ENCODE measurements at regions not wholly inside any gene's neighbourhood (a gene's known extent, or its start where the extent isn't known, plus 50 kb on each side); places are given as distances from the start of the nearest gene placed in this dataset.
"Not testable (repeated sequence)": the region's sequence is repeated elsewhere in the genome, so short reads cannot be mapped to it uniquely, and the experiment has no call there.

DNA sequence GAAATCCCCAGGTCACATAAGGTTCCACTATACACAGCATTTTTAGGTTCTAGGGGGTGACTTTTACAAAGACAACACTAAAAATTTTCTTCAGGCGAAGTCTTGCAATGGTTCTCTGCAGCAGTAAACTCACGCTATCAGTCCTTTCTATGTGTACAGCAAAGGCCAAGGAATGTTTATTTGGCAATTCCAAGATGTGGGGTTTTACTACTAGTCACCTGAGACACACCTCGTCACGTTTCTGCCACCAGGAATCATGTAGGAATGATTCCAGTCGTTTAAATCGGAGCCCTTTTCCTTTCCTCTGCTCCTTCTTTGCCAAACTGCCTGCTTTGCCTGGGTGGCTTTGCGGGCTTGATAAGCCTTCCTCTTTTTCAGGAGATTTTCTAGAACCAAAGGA is 75.9 kb upstream of the ENPEP start:
- DNase-seq (ENCODE audit: low spot score), result no peak
- WGBS, result 90% methylated on average over 7 of the region's 7 CpGs
- no peaks in the 10 kb centered on the region for H3K9me3 ChIP-seq (ENCODE audit: control insufficient read depth in 4 of 4, low read length in 3 of 4)
- H3K27ac ChIP-seq (ENCODE audit: low read depth in 1 of 2, low read length in 2 of 2), result no peak overlapping the region
- H3K36me3 ChIP-seq (ENCODE audit: control insufficient read depth in 4 of 4, insufficient read depth in 3 of 4, low read depth in 1 of 4, low read length in 3 of 4), result no peaks in the 10 kb centered on the region
- TF ChIP-seq, protein P1, sequence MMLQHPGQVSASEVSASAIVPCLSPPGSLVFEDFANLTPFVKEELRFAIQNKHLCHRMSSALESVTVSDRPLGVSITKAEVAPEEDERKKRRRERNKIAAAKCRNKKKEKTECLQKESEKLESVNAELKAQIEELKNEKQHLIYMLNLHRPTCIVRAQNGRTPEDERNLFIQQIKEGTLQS (IDR thresholded peaks at IDR 0.05), result no peak
- TF ChIP-seq EGR1 (IDR thresholded peaks at IDR 0.05; ENCODE audit: low read depth in 2 of 2) (no peak), FOXA2 (IDR thresholded peaks at IDR 0.05) (no peak), RAD21 (IDR thresholded peaks at IDR 0.05) (no peak), HNF4G (IDR thresholded peaks at IDR 0.05) (no peak), SP1 (IDR thresholded peaks at IDR 0.05) (no peak), RXRA (IDR thresholded peaks at IDR 0.05) (no peak), HNF4A (conservative IDR thresholded peaks at IDR 0.05) (no peak), NR2F2 (IDR thresholded peaks at IDR 0.05) (no peak), JUND (IDR thresholded peaks at IDR 0.05) (no peak), TAF1 (conservative IDR thresholded peaks at IDR 0.05) (no peak), FOXA1 (IDR thresholded peaks at IDR 0.05) (no peak), YY1 (IDR thresholded peaks at IDR 0.05) (no peak), GABPA (IDR thresholded peaks at IDR 0.05 in 1 of 2, conservative IDR thresholded peaks at IDR 0.05 in 1 of 2) (no peak)
- TF ChIP-seq, protein P2, sequence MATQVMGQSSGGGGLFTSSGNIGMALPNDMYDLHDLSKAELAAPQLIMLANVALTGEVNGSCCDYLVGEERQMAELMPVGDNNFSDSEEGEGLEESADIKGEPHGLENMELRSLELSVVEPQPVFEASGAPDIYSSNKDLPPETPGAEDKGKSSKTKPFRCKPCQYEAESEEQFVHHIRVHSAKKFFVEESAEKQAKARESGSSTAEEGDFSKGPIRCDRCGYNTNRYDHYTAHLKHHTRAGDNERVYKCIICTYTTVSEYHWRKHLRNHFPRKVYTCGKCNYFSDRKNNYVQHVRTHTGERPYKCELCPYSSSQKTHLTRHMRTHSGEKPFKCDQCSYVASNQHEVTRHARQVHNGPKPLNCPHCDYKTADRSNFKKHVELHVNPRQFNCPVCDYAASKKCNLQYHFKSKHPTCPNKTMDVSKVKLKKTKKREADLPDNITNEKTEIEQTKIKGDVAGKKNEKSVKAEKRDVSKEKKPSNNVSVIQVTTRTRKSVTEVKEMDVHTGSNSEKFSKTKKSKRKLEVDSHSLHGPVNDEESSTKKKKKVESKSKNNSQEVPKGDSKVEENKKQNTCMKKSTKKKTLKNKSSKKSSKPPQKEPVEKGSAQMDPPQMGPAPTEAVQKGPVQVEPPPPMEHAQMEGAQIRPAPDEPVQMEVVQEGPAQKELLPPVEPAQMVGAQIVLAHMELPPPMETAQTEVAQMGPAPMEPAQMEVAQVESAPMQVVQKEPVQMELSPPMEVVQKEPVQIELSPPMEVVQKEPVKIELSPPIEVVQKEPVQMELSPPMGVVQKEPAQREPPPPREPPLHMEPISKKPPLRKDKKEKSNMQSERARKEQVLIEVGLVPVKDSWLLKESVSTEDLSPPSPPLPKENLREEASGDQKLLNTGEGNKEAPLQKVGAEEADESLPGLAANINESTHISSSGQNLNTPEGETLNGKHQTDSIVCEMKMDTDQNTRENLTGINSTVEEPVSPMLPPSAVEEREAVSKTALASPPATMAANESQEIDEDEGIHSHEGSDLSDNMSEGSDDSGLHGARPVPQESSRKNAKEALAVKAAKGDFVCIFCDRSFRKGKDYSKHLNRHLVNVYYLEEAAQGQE (IDR thresholded peaks at IDR 0.05), result no peak
- TF ChIP-seq, protein P3, sequence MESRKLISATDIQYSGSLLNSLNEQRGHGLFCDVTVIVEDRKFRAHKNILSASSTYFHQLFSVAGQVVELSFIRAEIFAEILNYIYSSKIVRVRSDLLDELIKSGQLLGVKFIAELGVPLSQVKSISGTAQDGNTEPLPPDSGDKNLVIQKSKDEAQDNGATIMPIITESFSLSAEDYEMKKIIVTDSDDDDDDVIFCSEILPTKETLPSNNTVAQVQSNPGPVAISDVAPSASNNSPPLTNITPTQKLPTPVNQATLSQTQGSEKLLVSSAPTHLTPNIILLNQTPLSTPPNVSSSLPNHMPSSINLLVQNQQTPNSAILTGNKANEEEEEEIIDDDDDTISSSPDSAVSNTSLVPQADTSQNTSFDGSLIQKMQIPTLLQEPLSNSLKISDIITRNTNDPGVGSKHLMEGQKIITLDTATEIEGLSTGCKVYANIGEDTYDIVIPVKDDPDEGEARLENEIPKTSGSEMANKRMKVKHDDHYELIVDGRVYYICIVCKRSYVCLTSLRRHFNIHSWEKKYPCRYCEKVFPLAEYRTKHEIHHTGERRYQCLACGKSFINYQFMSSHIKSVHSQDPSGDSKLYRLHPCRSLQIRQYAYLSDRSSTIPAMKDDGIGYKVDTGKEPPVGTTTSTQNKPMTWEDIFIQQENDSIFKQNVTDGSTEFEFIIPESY (IDR thresholded peaks at IDR 0.05), result no peak
- TF ChIP-seq, protein P4, sequence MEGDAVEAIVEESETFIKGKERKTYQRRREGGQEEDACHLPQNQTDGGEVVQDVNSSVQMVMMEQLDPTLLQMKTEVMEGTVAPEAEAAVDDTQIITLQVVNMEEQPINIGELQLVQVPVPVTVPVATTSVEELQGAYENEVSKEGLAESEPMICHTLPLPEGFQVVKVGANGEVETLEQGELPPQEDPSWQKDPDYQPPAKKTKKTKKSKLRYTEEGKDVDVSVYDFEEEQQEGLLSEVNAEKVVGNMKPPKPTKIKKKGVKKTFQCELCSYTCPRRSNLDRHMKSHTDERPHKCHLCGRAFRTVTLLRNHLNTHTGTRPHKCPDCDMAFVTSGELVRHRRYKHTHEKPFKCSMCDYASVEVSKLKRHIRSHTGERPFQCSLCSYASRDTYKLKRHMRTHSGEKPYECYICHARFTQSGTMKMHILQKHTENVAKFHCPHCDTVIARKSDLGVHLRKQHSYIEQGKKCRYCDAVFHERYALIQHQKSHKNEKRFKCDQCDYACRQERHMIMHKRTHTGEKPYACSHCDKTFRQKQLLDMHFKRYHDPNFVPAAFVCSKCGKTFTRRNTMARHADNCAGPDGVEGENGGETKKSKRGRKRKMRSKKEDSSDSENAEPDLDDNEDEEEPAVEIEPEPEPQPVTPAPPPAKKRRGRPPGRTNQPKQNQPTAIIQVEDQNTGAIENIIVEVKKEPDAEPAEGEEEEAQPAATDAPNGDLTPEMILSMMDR (IDR thresholded peaks at IDR 0.05; ENCODE audit: low read depth, low read length, missing input control), result no peak
- TF ChIP-seq, protein P5, sequence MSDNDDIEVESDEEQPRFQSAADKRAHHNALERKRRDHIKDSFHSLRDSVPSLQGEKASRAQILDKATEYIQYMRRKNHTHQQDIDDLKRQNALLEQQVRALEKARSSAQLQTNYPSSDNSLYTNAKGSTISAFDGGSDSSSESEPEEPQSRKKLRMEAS (IDR thresholded peaks at IDR 0.05), result no peak
- peaks cover 1 to 5% (median 2%) of the 10 kb centered on the region in 4 donors for H3K4me1 ChIP-seq (ENCODE audit: control insufficient read depth in 4 of 4, insufficient read depth in 4 of 4, low read length in 3 of 4)
- no peak overlapping the region for H3K9ac ChIP-seq (ENCODE audit: low read depth in 1 of 2, low read length in 2 of 2)
- no peaks in the 10 kb centered on the region for H3K27me3 ChIP-seq (ENCODE audit: control insufficient read depth in 4 of 4, insufficient read depth in 4 of 4, low read length in 3 of 4)
- no peak overlapping the region for H3K4me3 ChIP-seq (ENCODE audit: low read depth in 1 of 3, low read length in 3 of 3)

DNA sequence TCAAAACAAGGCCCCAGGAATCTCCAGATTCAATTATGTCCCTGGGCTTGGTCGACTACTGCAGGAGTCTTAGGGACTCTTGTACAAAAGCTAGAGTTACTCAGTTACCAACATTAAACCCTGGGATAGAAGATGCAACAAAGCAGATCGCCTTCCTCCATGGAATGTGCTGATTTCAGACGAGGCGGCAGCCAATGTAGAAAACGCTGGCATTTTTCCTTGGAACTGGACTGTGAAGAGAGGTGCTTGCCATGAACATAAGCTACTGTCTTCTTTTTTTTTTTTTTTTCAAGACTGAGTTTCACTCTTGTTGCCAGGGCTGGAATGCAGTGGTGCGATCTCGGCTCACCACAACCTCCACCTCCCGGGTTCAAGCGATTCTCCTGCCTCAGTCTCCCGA is 76.9 kb upstream of the ENPEP start:
- not testable (repeated sequence) for H3K9ac ChIP-seq (ENCODE audit: low read depth in 1 of 2, low read length in 2 of 2); DNase-seq (ENCODE audit: low spot score); H3K27me3 ChIP-seq (ENCODE audit: control insufficient read depth in 4 of 4, insufficient read depth in 4 of 4, low read length in 3 of 4); H3K4me3 ChIP-seq (ENCODE audit: low read depth in 1 of 3, low read length in 3 of 3); H3K27ac ChIP-seq (ENCODE audit: low read depth in 1 of 2, low read length in 2 of 2); H3K9me3 ChIP-seq (ENCODE audit: control insufficient read depth in 4 of 4, low read length in 3 of 4); H3K36me3 ChIP-seq (ENCODE audit: control insufficient read depth in 4 of 4, insufficient read depth in 3 of 4, low read depth in 1 of 4, low read length in 3 of 4)
- H3K4me1 ChIP-seq (ENCODE audit: control insufficient read depth in 4 of 4, insufficient read depth in 4 of 4, low read length in 3 of 4), result peaks cover 4 to 13% (median 9%) of the 10 kb centered on the region in 4 donors
- WGBS, result 93% methylated on average over 10 of the region's 10 CpGs

Data from liver (tissue), 8 donors.